Astrocyte of the cerebellum (primary cell): ENCODE measurements at regions not wholly inside any gene's neighbourhood (a gene's known extent, or its start where the extent isn't known, plus 50 kb on each side); places are given as distances from the start of the nearest gene placed in this dataset.

Experiments
- DNase-seq: peaks from one replicate; pipeline ENCODE4 v3.0.0-alpha.2; 2011; ENCODE audit warnings: low read depth
- H3K4me3 ChIP-seq: 2 replicates; pipeline ENCODE4 v1.5.1; 2011; ENCODE audit warnings: mild to moderate bottlenecking, low read depth, low read length, moderate library complexity
- CTCF ChIP-seq: IDR thresholded peaks from 2 replicates; pipeline ENCODE4 v1.5.1; 2012; ENCODE audit warnings: low read length, low read depth, moderate library complexity, mild to moderate bottlenecking; ENCODE audit errors: missing control alignments
- in situ Hi-C: cut with HindIII; loops from 2 replicates; pipeline ENCODE4 v1.10.0; 2017; ENCODE audit warnings: low sequenced_read_pairs

- DNase-seq, result no peak
- H3K4me3 ChIP-seq, result no peak overlapping the region
- no peak for TF ChIP-seq CTCF
- in situ Hi-C loops, result no loop called here
Measured at GRCh38 chr17:53607475-53607874, 215.3 kb upstream of the KIF2B start.

- DNase-seq, result no peak
- no peak for TF ChIP-seq CTCF
- no peak overlapping the region for H3K4me3 ChIP-seq
- in situ Hi-C loops, result no loop called here
Measured at GRCh38 chr17:53588317-53588716, 234.4 kb upstream of the KIF2B start.

GRCh38 chr17:53574038-53574437, 248.7 kb upstream of the KIF2B start:
- in situ Hi-C loops, result no loop called here
- no peak overlapping the region for H3K4me3 ChIP-seq
- DNase-seq, result no peak
- TF ChIP-seq CTCF, result no peak

GRCh38 chr17:53571342-53571741, 251.4 kb upstream of the KIF2B start:
- TF ChIP-seq CTCF, result no peak
- H3K4me3 ChIP-seq, result no peak overlapping the region
- DNase-seq, result no peak
- in situ Hi-C loops, result no loop called here

GRCh38 chr17:53570731-53571130, 252.0 kb upstream of the KIF2B start:
- TF ChIP-seq CTCF, result no peak
- in situ Hi-C loops, result no loop called here
- no peak overlapping the region for H3K4me3 ChIP-seq
- no peak for DNase-seq

- in situ Hi-C loops, result no loop called here
- DNase-seq, result no peak
- no peak for TF ChIP-seq CTCF
- no peak overlapping the region for H3K4me3 ChIP-seq
Measured at GRCh38 chr17:53560953-53561352, 261.8 kb upstream of the KIF2B start.

GRCh38 chr17:53548252-53548651, 274.5 kb upstream of the KIF2B start:
- TF ChIP-seq CTCF, result no peak
- in situ Hi-C loops, result no loop called here
- H3K4me3 ChIP-seq, result no peak overlapping the region
- no peak for DNase-seq
